ENCODE measurements at regions not wholly inside any gene's neighbourhood (a gene's known extent, or its start where the extent isn't known, plus 50 kb on each side); places are given as distances from the start of the nearest gene placed in this dataset.

DNA sequence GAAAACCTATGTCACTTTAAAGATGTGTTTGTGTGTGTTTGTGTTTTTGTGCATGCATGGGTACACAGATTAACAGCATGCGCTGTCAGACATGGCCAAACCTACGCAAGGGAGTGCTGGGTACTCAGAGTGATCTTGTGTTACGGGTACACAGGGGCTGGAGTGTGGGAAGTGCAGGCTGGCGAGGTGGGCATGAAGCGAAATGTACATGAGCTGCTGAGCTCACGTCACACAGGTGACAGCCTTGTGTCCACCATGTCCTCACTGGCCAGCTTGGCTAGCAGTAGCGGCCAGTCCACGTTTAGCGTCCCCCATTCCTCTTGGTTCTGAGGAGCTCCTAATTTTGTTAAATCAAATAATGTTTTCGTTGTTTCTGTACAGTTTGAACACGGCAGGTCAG lies 979.7 kb upstream of the TMEM132C start:
- Histone ChIP-seq H3K27me3 (replicated peaks; ENCODE audit: control insufficient read depth, insufficient read depth, low read length) (no peaks in the 10 kb centered on the region), H3K36me3 (ENCODE audit: control insufficient read depth, insufficient read depth, low read length) (no peaks in the 10 kb centered on the region), H3K4me3 (replicated peaks; ENCODE audit: low read depth, low read length) (no peak overlapping the region)
- no peak for DNase-seq (ENCODE audit: extremely low read depth, insufficient read length)
- TF ChIP-seq, protein P1, sequence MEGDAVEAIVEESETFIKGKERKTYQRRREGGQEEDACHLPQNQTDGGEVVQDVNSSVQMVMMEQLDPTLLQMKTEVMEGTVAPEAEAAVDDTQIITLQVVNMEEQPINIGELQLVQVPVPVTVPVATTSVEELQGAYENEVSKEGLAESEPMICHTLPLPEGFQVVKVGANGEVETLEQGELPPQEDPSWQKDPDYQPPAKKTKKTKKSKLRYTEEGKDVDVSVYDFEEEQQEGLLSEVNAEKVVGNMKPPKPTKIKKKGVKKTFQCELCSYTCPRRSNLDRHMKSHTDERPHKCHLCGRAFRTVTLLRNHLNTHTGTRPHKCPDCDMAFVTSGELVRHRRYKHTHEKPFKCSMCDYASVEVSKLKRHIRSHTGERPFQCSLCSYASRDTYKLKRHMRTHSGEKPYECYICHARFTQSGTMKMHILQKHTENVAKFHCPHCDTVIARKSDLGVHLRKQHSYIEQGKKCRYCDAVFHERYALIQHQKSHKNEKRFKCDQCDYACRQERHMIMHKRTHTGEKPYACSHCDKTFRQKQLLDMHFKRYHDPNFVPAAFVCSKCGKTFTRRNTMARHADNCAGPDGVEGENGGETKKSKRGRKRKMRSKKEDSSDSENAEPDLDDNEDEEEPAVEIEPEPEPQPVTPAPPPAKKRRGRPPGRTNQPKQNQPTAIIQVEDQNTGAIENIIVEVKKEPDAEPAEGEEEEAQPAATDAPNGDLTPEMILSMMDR (IDR thresholded peaks at IDR 0.05; ENCODE audit: insufficient read depth, low read length, poor library complexity, severe bottlenecking): no peak

DNA sequence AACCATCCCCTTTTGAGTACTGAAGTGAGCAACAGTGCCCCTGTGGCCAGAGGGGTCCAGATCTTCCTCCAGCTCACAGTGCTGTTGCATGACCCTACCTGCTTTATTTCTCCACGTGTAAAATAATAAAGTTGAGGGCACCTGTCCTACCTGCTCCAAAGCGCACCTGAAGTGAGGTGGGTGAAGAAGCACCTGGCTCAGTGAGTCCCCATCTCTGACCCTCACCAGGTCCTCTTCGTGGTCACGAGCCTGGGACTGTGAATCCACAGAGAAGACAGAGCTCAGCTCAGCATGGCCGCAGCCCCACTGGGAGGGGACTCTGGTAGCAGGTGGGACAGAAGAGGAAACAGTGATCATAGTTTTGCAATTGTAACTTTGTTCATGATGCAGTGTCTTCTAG lies 976.7 kb upstream of the TMEM132C start:
- TF ChIP-seq, protein P1 (IDR thresholded peaks at IDR 0.05; ENCODE audit: insufficient read depth, low read length, poor library complexity, severe bottlenecking): no peak
- no peaks in the 10 kb centered on the region for H3K27me3 ChIP-seq (replicated peaks; ENCODE audit: control insufficient read depth, insufficient read depth, low read length)
- no peak overlapping the region for H3K4me3 ChIP-seq (replicated peaks; ENCODE audit: low read depth, low read length)
- DNase-seq (ENCODE audit: extremely low read depth, insufficient read length): no peak
- H3K36me3 ChIP-seq (ENCODE audit: control insufficient read depth, insufficient read depth, low read length): no peaks in the 10 kb centered on the region

GRCh38 chr12:127292736-127293135 lies 974.2 kb upstream of the TMEM132C start:
- Histone ChIP-seq H3K27me3 (replicated peaks; ENCODE audit: control insufficient read depth, insufficient read depth, low read length) (no peaks in the 10 kb centered on the region), H3K36me3 (ENCODE audit: control insufficient read depth, insufficient read depth, low read length) (no peaks in the 10 kb centered on the region), H3K4me3 (replicated peaks; ENCODE audit: low read depth, low read length) (no peak overlapping the region)
- TF ChIP-seq, protein P1 (IDR thresholded peaks at IDR 0.05; ENCODE audit: insufficient read depth, low read length, poor library complexity, severe bottlenecking): no peak
- DNase-seq (ENCODE audit: extremely low read depth, insufficient read length): no peak

- no peaks in the 10 kb centered on the region for H3K36me3 ChIP-seq (ENCODE audit: control insufficient read depth, insufficient read depth, low read length)
- TF ChIP-seq, protein P1 (IDR thresholded peaks at IDR 0.05; ENCODE audit: insufficient read depth, low read length, poor library complexity, severe bottlenecking): peak; percentile 64
- DNase-seq (ENCODE audit: extremely low read depth, insufficient read length): no peak
- no peaks in the 10 kb centered on the region for H3K27me3 ChIP-seq (replicated peaks; ENCODE audit: control insufficient read depth, insufficient read depth, low read length)
- no peak overlapping the region for H3K4me3 ChIP-seq (replicated peaks; ENCODE audit: low read depth, low read length)
Measured at GRCh38 chr12:127293507-127294310, 973.3 kb upstream of the TMEM132C start.

- Histone ChIP-seq H3K4me3 (replicated peaks; ENCODE audit: low read depth, low read length) (no peak overlapping the region), H3K36me3 (ENCODE audit: control insufficient read depth, insufficient read depth, low read length) (no peaks in the 10 kb centered on the region), H3K27me3 (replicated peaks; ENCODE audit: control insufficient read depth, insufficient read depth, low read length) (no peaks in the 10 kb centered on the region)
- TF ChIP-seq, protein P1 (IDR thresholded peaks at IDR 0.05; ENCODE audit: insufficient read depth, low read length, poor library complexity, severe bottlenecking): no peak
- no peak for DNase-seq (ENCODE audit: extremely low read depth, insufficient read length)
Measured at GRCh38 chr12:127294651-127295210, 972.2 kb upstream of the TMEM132C start.

Measured in GM06990 (cell line).